GM21367 (cell line): ENCODE measurements at regions not wholly inside any gene's neighbourhood (a gene's known extent, or its start where the extent isn't known, plus 50 kb on each side); places are given as distances from the start of the nearest gene placed in this dataset.

Experiments
- ATAC-seq: cut with Tn5 transposase; IDR thresholded peaks from one replicate; pipeline ENCODE4 v1.9.1; 2021; ENCODE audit not compliant: unreplicated experiment

- ATAC-seq = no peak
Observed at GRCh38 chr13:34294483-34295129, 476.7 kb downstream of the RFC3 start.

DNA sequence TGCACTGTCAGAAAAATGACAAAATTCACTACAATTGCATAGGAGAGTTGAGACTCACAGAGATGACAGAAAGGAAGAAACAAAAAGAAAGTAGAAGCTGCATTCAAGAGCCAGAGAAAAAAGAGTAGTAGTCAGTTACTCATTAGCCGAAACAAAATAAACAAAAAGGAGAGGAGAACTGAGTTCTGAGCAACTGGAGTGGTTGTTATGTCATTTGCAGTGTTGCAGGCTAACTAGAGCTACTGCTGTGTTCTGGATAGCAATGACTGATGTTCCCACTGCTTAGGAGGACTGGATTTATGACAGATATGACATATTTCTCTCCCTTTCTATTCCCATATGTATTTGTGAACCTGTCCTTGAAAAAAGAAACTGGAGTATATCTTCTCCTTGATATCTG is 482.6 kb downstream of the RFC3 start:
- ATAC-seq = no peak

- ATAC-seq = no peak
Observed at GRCh38 chr13:34302596-34302995, 484.6 kb downstream of the RFC3 start.

DNA sequence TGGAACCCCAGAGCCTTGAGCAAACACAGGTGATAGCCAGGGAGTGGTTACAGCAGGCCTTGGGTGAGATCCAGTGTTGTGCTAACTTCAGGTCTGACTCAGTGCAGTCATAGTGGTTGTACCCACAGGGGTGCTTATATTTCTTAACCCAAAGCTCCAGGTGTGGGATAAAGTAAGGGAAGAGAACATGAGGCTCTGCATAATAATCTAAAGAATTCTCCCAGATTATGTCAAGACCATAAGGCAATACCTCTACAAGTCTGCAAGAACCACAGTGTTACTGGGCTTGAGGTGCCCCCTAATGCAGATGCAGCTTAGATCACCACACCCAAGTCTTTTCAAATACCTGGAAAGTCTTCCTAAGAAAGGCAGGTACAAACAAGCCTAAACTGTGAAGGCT is 485.4 kb downstream of the RFC3 start:
- ATAC-seq = no peak

GRCh38 chr13:34307607-34308006 is 489.7 kb downstream of the RFC3 start:
- no peak for ATAC-seq

GRCh38 chr13:34308725-34309124 is 490.8 kb downstream of the RFC3 start:
- no peak for ATAC-seq

DNA sequence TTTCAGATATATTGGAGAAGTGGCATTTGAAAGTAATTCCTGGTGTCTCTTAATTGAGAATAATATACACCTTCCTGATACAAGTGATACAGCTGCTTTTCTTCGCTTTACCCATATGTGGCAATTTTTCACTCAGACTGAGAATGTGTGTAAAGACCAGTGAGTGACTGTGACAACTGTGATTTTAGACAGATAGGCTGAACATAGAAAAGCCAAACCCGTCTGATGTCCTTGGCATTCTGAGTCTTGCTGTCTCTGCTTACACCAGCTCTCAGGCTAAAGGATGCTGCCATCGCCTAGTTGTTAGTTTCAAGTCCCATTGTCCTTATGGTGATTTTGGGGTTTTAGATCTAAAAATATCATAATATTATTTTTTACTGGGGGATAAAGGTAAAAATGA is 492.6 kb downstream of the RFC3 start:
- ATAC-seq = no peak

DNA sequence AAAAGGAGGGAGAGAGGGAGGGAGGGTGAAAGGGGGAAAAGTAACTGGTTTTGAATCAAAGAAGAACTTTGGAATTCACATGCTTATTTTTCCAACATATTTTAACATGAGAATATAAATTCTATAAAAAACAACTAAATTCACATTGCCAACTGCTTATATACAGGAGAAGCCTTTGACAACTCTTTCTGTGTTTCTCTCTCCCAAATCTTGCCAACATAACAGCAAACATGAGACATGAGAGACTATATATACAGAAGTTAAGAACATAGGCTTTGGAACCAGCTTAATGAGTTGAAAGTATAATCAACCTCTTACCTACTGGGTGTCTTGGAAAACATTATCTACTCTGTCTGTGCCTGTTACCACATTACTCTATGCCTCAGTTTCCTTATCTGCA is 493.3 kb downstream of the RFC3 start:
- ATAC-seq = no peak

DNA sequence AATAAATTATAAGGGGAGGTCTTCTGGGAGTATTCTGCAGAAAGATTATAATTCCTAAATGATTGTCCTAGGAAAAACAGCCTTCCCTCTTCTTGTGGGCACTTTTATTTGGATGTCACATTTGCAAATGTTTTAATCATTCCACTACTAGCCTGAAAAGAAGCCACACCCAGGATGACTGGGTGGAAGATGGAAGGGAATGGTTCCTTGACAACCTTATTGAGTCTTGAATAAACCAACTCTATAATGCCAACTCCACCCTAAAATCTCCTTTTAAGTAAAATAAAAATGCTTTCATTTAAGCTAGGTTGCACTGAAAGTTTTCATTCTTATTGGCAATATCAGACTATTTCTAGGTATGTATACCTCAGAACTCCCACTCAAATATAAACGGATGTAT is 494.6 kb downstream of the RFC3 start:
- no peak for ATAC-seq

DNA sequence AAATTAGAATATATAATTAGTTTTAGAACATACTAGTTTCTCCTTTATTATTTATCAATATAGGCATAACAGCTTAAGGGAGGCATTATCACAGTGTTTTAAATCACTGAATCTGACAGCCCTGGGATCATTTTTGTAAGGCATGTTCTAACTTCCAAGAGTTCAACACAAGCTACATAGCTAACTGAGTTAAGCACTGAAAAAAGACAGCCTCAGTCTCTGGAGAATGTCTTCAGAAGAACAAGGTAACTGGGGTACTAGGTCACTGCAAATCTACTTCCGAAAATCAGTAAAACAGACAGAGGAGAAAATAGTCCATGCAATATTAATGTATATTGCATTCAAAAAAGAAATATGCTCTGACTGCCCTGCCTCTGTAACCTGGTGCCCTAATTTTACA is 502.1 kb downstream of the RFC3 start:
- ATAC-seq = no peak

DNA sequence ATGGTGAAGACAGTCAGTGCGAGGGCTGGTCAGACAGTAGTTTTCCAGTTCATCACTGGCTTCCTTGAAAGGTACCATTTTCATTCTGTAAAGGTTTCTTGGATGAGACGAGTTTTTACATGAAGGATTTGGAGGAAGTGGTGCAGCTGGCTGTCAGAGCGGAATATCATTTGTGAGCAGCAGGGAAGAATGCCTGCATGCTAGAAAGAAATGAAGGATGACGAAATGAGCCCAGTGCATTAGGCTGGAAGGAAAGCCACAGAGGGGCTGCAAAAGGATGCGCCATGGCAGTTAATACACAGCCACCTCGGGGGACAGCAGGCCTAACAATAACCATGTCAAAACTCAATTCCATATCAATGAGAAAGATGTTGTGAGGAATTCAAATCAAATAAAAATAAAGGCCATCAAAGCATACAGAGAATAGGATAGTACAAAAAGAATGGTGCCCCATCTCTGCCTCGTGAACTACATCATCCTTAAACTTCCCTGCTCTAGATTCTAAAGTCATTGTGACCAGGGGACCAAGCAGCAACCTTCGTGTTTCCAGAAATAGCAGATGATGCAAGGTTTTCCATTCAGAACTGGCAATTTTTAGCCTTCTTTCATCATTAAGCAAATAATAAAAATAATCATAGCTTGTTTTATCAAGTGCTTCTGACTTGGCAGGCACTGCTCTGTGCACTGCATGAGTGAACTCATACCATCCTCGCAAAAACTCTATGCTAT is 504.2 kb downstream of the RFC3 start:
- no peak for ATAC-seq

DNA sequence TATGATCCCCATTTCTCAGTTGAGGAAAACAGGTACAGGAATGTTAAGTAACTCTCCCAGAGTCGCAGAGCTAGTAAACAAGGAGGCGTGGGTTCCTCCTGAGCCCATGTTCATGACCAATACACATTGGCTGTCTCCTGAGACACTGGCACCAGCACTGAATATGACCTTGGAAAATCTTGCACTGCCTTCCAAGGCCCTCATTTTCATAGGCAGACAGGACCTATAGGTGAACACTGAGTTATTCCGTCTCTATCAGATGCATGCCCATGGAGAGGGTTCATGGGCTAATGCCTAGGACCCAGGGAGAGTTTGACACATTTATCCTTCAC is 504.8 kb downstream of the RFC3 start:
- no peak for ATAC-seq

DNA sequence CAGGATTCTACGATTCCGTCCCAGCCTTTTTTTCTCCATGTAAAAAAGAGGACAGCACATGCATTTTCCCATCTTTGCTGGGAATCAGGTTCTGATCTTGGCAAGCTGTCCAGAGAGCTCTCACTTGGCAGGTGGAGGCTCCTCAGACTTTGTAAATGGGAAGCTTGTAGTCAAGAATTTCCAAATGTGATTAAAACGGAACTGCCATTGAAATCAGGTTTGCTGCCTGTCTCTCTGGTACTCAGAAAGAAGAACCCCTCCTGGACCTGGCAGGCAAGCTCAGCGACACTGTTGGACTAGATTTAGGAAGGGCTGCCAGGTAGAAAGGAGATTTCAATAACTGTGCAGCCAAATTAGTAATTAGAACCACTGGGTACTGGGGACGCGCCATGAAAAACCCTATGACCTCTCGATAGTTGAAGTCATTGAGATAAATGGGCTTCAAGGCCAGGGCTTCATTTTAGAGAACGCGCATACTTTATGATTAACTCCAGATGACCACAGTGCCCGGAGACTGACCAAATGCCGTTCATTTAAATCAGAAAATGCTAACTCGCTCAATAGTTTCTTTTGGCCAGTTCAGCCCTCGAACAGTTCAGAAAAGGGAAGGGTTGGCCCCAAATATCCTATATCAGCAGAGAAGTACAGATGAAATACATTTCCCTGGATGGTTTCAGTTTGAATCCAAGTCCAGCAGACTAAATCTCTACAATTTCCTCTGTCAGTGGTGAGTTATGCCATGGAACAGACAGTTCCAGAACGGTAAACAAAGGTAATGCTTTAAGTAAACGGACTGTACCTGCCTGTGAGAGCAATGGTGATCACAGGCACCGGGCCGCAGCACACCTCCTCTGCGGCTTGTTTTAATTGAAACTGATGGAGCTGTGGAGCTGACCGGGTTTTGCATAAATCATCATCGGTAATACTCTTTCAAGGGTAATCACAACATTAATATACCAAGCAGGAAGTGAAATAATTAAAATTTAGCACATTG is 517.4 kb downstream of the RFC3 start:
- ATAC-seq = no peak

GRCh38 chr13:34338102-34338501 is 520.2 kb downstream of the RFC3 start:
- no peak for ATAC-seq

DNA sequence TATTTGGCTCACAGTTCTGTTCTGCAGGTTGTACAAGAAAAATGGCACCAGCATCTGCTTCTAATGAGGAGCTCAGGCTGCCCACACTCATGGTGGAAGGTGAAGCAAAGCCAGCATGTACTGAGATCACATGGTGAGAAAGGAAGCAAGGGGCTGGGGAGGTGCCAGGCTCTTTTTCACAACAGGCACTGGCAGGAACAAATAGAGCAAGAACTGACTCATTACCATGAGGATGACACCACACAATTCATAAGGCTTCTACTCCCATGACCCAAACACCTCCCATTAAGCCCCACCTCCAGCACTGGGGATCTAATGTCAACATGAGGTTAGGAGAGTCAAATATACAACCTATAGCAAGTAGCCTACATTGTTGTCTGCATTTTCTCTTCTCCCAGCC is 522.6 kb downstream of the RFC3 start:
- ATAC-seq = no peak

DNA sequence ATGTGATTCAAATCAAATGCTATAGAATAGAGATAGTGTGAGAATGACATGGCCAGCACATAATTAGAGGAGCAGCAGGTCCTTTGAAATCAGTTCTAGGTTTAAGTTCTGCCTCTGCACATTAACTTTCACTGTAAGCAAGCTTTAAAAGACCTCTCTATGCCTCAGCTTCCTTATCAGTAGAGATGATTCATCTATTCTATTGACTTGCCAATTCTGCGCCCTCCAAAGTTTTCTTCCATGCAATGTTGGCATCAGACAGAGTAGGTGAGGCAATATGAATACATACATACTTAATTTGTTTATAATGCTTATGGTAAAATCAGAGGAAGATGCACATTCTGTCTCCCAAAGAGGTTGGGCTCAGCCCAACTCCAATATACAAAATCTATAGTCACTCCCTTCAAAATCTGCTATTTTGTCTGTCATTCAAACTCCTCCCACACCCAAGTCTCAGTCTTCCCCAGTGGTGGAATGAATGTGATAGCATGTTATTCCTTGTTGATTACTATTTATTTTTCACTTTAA is 525.5 kb downstream of the RFC3 start:
- ATAC-seq = no peak

- no peak for ATAC-seq
Observed at GRCh38 chr13:34344816-34345215, 526.9 kb downstream of the RFC3 start.

DNA sequence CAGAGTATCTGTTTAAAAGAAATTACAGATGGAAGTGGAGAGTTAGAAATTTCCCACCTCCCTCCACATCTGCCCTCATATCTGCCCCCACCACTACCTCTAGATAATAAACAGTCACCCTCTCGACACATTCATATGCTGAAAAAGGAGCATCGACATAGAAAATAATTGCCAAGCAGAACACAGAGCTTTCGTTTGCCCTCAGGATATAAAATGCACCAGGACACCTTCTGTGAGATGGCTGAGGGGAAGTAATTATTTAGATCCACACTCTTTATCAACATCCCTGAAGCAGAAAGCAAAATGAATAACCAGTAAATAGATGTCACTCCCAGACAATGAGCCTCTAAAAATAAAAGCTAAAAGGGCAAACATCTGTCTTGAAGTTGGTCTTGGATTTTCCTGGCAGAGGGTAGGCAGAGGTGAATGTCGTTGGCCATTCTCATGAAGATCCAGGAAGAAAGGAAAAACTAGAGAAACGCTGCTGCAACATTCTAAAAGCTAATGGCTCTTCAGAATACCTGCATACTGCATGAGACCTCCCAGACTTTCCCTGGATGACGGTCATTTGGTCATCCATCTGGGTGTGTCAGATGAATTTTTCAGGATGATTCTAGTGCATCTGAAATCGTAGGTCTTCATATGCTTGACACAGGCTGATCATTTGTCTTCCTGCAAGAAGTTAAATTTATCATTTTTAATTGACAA is 527.5 kb downstream of the RFC3 start:
- no peak for ATAC-seq

GRCh38 chr13:34346626-34347025 is 528.7 kb downstream of the RFC3 start:
- ATAC-seq = no peak

- no peak for ATAC-seq
Observed at GRCh38 chr13:34347784-34348573, 530.0 kb downstream of the RFC3 start.
